H9 (cell line): ENCODE measurements at regions not wholly inside any gene's neighbourhood (a gene's known extent, or its start where the extent isn't known, plus 50 kb on each side); places are given as distances from the start of the nearest gene placed in this dataset.

Experiments
- DNase-seq: peaks from one replicate; pipeline ENCODE4 v3.0.0-alpha.2; 2017
- H2AFZ ChIP-seq: one replicate; pipeline ENCODE4 v1.6.1; 2013; ENCODE audit warnings: mild to moderate bottlenecking, low read length, control low read depth, moderate library complexity
- H2AK5ac ChIP-seq: 2 replicates; pipeline ENCODE4 v1.6.1; 2013; ENCODE audit warnings: low read length, control low read depth, mixed read lengths; ENCODE audit not compliant: insufficient read length
- H2BK120ac ChIP-seq: one replicate; pipeline ENCODE4 v1.6.1; 2013; ENCODE audit warnings: low read depth, mild to moderate bottlenecking, low read length, control low read depth, inconsistent platforms; ENCODE audit not compliant: poor library complexity, severe bottlenecking
- H2BK12ac ChIP-seq: 2 replicates; pipeline ENCODE4 v1.6.1; 2013; ENCODE audit warnings: low read length, control low read depth, mixed read lengths, low read depth; ENCODE audit not compliant: insufficient read length
- H2BK15ac ChIP-seq: 2 replicates; pipeline ENCODE4 v1.6.1; 2013; ENCODE audit warnings: low read depth, low read length, control low read depth
- H2BK20ac ChIP-seq: one replicate; pipeline ENCODE4 v1.6.1; 2013; ENCODE audit warnings: low read depth, mild to moderate bottlenecking, low read length, control low read depth, inconsistent platforms; ENCODE audit not compliant: poor library complexity, severe bottlenecking
- H2BK5ac ChIP-seq: 2 replicates; pipeline ENCODE4 v1.6.1; 2013; ENCODE audit warnings: low read length, control low read depth, mixed read lengths; ENCODE audit not compliant: insufficient read length
- H3K14ac ChIP-seq: 2 replicates; pipeline ENCODE4 v1.6.1; 2013; ENCODE audit warnings: low read length, control low read depth; ENCODE audit not compliant: insufficient read depth
- H3K18ac ChIP-seq: 2 replicates; pipeline ENCODE4 v1.6.1; 2013; ENCODE audit warnings: low read depth, mild to moderate bottlenecking, mixed read lengths, low read length, control low read depth; ENCODE audit not compliant: insufficient read length
- H3K23ac ChIP-seq: 2 replicates; pipeline ENCODE4 v1.6.1; 2013; ENCODE audit warnings: low read length, control low read depth, mixed read lengths, low read depth; ENCODE audit not compliant: insufficient read length
- H3K23me2 ChIP-seq: 2 replicates; pipeline ENCODE4 v1.6.1; 2013; ENCODE audit warnings: low read depth, mild to moderate bottlenecking, mixed read lengths, low read length, control low read depth; ENCODE audit not compliant: insufficient read length, poor library complexity, severe bottlenecking
- H3K27ac ChIP-seq: 2 replicates; pipeline ENCODE4 v1.5.1; 2013; ENCODE audit warnings: low read length, control low read depth, mixed read lengths, low read depth; ENCODE audit not compliant: insufficient read length
- H3K27me3 ChIP-seq: 2 replicates; pipeline ENCODE4 v1.6.1; 2013; ENCODE audit warnings: low read length, control low read depth, inconsistent platforms; ENCODE audit not compliant: insufficient read depth
- H3K4ac ChIP-seq: 2 replicates; pipeline ENCODE4 v1.6.1; 2013; ENCODE audit warnings: low read depth, mild to moderate bottlenecking, control low read depth, inconsistent platforms, low read length, moderate library complexity
- H3K4me1 ChIP-seq: 2 replicates; pipeline ENCODE4 v1.6.1; 2013; ENCODE audit warnings: low read length, control low read depth, inconsistent platforms; ENCODE audit not compliant: insufficient read depth
- H3K4me2 ChIP-seq: 2 replicates; pipeline ENCODE4 v1.6.1; 2013; ENCODE audit warnings: low read length, control low read depth, mixed read lengths; ENCODE audit not compliant: insufficient read length, insufficient read depth
- H3K56ac ChIP-seq: 2 replicates; pipeline ENCODE4 v1.6.1; 2013; ENCODE audit warnings: low read depth, mild to moderate bottlenecking, mixed read lengths, low read length, control low read depth; ENCODE audit not compliant: insufficient read length
- H3K79me1 ChIP-seq: 2 replicates; pipeline ENCODE4 v1.6.1; 2013; ENCODE audit warnings: low read depth, mild to moderate bottlenecking, moderate library complexity, low read length, control low read depth, inconsistent platforms; ENCODE audit not compliant: insufficient read depth, poor library complexity, severe bottlenecking
- H3K79me2 ChIP-seq: 2 replicates; pipeline ENCODE4 v1.6.1; 2013; ENCODE audit warnings: low read length, control low read depth, inconsistent platforms; ENCODE audit not compliant: insufficient read depth
- H3K9ac ChIP-seq: 2 replicates; pipeline ENCODE4 v1.6.1; 2013; ENCODE audit warnings: low read length, control low read depth, mixed read lengths; ENCODE audit not compliant: insufficient read length; ENCODE audit errors: extremely low read depth
- H3K9me3 ChIP-seq: one replicate; pipeline ENCODE4 v1.6.1; 2013; ENCODE audit warnings: low read depth, low read length, inconsistent platforms; ENCODE audit not compliant: control insufficient read depth
- H3T11ph ChIP-seq: one replicate; pipeline ENCODE4 v1.6.1; 2013; ENCODE audit warnings: mild to moderate bottlenecking, low read length, control low read depth, inconsistent platforms
- H4K20me1 ChIP-seq: one replicate; pipeline ENCODE4 v1.6.1; 2013; ENCODE audit not compliant: control insufficient read depth, insufficient read length, insufficient read depth
- H4K5ac ChIP-seq: 2 replicates; pipeline ENCODE4 v1.6.1; 2013; ENCODE audit warnings: low read depth, mild to moderate bottlenecking, mixed read lengths, low read length, control low read depth; ENCODE audit not compliant: insufficient read length
- H4K8ac ChIP-seq: replicated peaks from 2 replicates; pipeline ENCODE4 v1.6.1; 2013; ENCODE audit warnings: low read length, control low read depth, mixed read lengths, low read depth; ENCODE audit not compliant: insufficient read length
- H4K91ac ChIP-seq: 2 replicates; pipeline ENCODE4 v1.6.1; 2013; ENCODE audit warnings: low read depth, mild to moderate bottlenecking, moderate library complexity, mixed read lengths, low read length, control low read depth; ENCODE audit not compliant: insufficient read length
- H3K27ac Mint-ChIP-seq, 3 experiments: 2 replicates in 2 of 3; 3 replicates in 1 of 3; pipeline ENCODE4 v1.8.0; 2020 to 2021; ENCODE audit warnings: mixed read lengths in 3 of 3, mild to moderate bottlenecking in 1 of 3, moderate library complexity in 1 of 3
- H3K27me3 Mint-ChIP-seq: 2 replicates; pipeline ENCODE4 v1.8.0; 2021; ENCODE audit warnings: low read depth, mild to moderate bottlenecking, moderate library complexity, mixed read lengths
- H3K36me3 Mint-ChIP-seq, 3 experiments: 2 replicates in 2 of 3; 3 replicates in 1 of 3; pipeline ENCODE4 v1.8.0; 2020 to 2021; ENCODE audit warnings: low read depth in 3 of 3, mixed read lengths in 3 of 3; ENCODE audit not compliant: insufficient read depth in 1 of 3
- H3K4me1 Mint-ChIP-seq, 2 experiments: 2 replicates each; pipeline ENCODE4 v1.8.0; 2020; ENCODE audit warnings: mixed read lengths in 2 of 2
- H3K4me3 Mint-ChIP-seq, 2 experiments: 2 replicates in 1 of 2; 3 replicates in 1 of 2; pipeline ENCODE4 v1.8.0; 2020 to 2021; ENCODE audit warnings: mild to moderate bottlenecking in 2 of 2, mixed read lengths in 2 of 2, moderate library complexity in 1 of 2
- H3K9me3 Mint-ChIP-seq, 2 experiments: 2 replicates in 1 of 2; 3 replicates in 1 of 2; pipeline ENCODE4 v1.8.0; 2020; ENCODE audit warnings: mild to moderate bottlenecking in 2 of 2, mixed read lengths in 2 of 2, moderate library complexity in 1 of 2
- WGBS: extraction: QIAGEN DNeasy Blood & Tissue Kit; methylation state at CpG from one replicate; pipeline ENCODE4 v1.1.7; 2013; ENCODE audit warnings: missing lambda C conversion rate, low lambda C conversion rate, mixed read lengths; ENCODE audit not compliant: insufficient read length; ENCODE audit errors: extremely low coverage; 5-methylcytosine and 5-hydroxymethylcytosine counted together
- TF ChIP-seq, protein P1 (sequence below): fragments of 200-600 bp; sonication (generic); conservative IDR thresholded peaks from 3 replicates; pipeline ENCODE4 v1.8.0; 2021; ENCODE audit warnings: antibody characterized with exemption, mild to moderate bottlenecking

DNA sequence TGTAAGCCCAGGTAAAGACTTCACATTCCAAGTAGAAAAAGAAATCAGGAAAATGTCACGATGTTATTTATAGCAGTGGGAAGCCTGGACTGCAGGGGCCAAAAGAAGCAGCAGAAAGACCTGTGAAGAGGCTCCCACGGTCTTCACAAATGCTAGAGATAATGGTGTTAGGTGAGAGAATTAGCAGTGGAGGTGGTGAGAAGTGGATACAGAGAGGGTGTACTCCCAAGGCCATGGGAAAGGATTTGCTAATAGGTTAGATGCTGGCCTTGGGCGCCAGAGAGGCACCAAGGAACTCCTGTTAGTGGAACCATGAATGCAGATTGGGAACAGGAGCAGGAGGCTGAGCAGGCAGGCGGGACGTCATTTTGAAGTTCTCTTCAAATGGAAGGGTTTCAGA is 386.1 kb downstream of the C12orf75 start:
- H3K23ac ChIP-seq = no peak overlapping the region
- no peak overlapping the region for H2BK5ac ChIP-seq
- H3K79me1 ChIP-seq = no peaks in the 10 kb centered on the region
- no peak overlapping the region for H3K4me2 ChIP-seq
- WGBS = no CpG with 5 or more reads among the region's 5 CpGs
- H3K27ac ChIP-seq = no peak overlapping the region
- TF ChIP-seq, protein P1, sequence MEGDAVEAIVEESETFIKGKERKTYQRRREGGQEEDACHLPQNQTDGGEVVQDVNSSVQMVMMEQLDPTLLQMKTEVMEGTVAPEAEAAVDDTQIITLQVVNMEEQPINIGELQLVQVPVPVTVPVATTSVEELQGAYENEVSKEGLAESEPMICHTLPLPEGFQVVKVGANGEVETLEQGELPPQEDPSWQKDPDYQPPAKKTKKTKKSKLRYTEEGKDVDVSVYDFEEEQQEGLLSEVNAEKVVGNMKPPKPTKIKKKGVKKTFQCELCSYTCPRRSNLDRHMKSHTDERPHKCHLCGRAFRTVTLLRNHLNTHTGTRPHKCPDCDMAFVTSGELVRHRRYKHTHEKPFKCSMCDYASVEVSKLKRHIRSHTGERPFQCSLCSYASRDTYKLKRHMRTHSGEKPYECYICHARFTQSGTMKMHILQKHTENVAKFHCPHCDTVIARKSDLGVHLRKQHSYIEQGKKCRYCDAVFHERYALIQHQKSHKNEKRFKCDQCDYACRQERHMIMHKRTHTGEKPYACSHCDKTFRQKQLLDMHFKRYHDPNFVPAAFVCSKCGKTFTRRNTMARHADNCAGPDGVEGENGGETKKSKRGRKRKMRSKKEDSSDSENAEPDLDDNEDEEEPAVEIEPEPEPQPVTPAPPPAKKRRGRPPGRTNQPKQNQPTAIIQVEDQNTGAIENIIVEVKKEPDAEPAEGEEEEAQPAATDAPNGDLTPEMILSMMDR = no peak
- Mint-ChIP-seq H3K9me3 (no peaks in the 10 kb centered on the region; a peak in 1 of 5 replicates), H3K27me3 (no peaks in the 10 kb centered on the region; the same call in 1 of the 2 replicates), H3K36me3 (no peaks in the 10 kb centered on the region; a peak in 1 of 7 replicates), H3K4me3 (no peak overlapping the region), H3K27ac (peak overlapping the region in 1 of 3 experiments; percentile 4; a peak in 2 of 7 replicates), H3K4me1 (peaks cover 22 to 25% of the 10 kb centered on the region in 2 experiments)
- H3K4me1 ChIP-seq = no peaks in the 10 kb centered on the region; the same call in 1 of the 2 replicates
- no peaks in the 10 kb centered on the region for H3K79me2 ChIP-seq
- no peak overlapping the region for H4K91ac ChIP-seq
- H3K23me2 ChIP-seq = no peaks in the 10 kb centered on the region
- no peak overlapping the region for H2BK15ac ChIP-seq
- no peak overlapping the region for H3K9ac ChIP-seq
- H3K4ac ChIP-seq = no peak overlapping the region
- no peak overlapping the region for H2BK12ac ChIP-seq
- peak overlapping the region; percentile 49 for H2AFZ ChIP-seq
- H4K5ac ChIP-seq = no peak overlapping the region
- DNase-seq = no peak
- H3K27me3 ChIP-seq = no peaks in the 10 kb centered on the region
- H4K20me1 ChIP-seq = no peaks in the 10 kb centered on the region
- no peak overlapping the region for H2AK5ac ChIP-seq
- no peak overlapping the region for H2BK120ac ChIP-seq
- H3K56ac ChIP-seq = no peak overlapping the region
- no peaks in the 10 kb centered on the region for H3K9me3 ChIP-seq
- H2BK20ac ChIP-seq = no peak overlapping the region
- no peak overlapping the region for H3K14ac ChIP-seq
- H4K8ac ChIP-seq = no peak overlapping the region
- no peak overlapping the region for H3T11ph ChIP-seq
- no peak overlapping the region for H3K18ac ChIP-seq
